HepG2 (cell line): ENCODE measurements at regions not wholly inside any gene's neighbourhood (a gene's known extent, or its start where the extent isn't known, plus 50 kb on each side); places are given as distances from the start of the nearest gene placed in this dataset.

Source experiments
- ATAC-seq: fragments of 200-7000 bp; cut with Tn5 transposase; 3 replicates; pipeline ENCODE4 v1.9.1; 2020; ENCODE audit warnings: mild to moderate bottlenecking, moderate library complexity
- BruUV-seq: library from RNA; stranded (reverse); fragments of 400-500 nt; replicated peaks from 2 replicates; lab custom pipeline; 2021; lab: Mats Ljungman, UMichigan
- CTCF ChIA-PET: fragments of 300-600 bp; formaldehyde crosslinking; extraction: SDS; loops from one replicate; lab custom pipeline; 2021; ENCODE audit warnings: low total read pairs, inconsistent platforms, low intra/inter-chr PET ratio; lab: Yijun Ruan, JAX
- POLR2A ChIA-PET: fragments of 350-600 bp; sonication (Branson Sonifier 250); formaldehyde crosslinking; loops from one replicate; lab custom pipeline; 2020; ENCODE audit warnings: antibody characterized with exemption, inconsistent platforms; lab: Yijun Ruan, JAX
- DNase-seq: peaks from one replicate; pipeline ENCODE4 v3.0.0-alpha.2; 2015; ENCODE audit warnings: low spot score
- FAIRE-seq: peaks from 3 replicates; lab custom pipeline; 2011; peaks lifted over from hg19 to GRCh38; lab: Jason Lieb, UNC
- H2AFZ ChIP-seq: one replicate; pipeline ENCODE4 v1.6.1; 2011; ENCODE audit warnings: low read length, inconsistent platforms
- H3K27ac ChIP-seq: fragments of 300-600 bp; 3 replicates; pipeline ENCODE4 v1.8.0; 2011; ENCODE audit warnings: mixed run types, mild to moderate bottlenecking, mixed read lengths, low read length, inconsistent platforms; ENCODE audit not compliant: insufficient read depth; ENCODE audit errors: extremely low read length
- H3K27me3 ChIP-seq, 2 experiments: fragments of 200-600 bp in 1 of 2; 2 replicates in 1 of 2; 3 replicates in 1 of 2; pipeline versions ENCODE4 v1.6.0 to v1.8.0; 2011; ENCODE audit warnings: low read length in 2 of 2, mild to moderate bottlenecking in 2 of 2, moderate library complexity in 2 of 2, inconsistent platforms in 1 of 2; ENCODE audit not compliant: insufficient read depth in 2 of 2, control insufficient read depth in 1 of 2
- H3K36me3 ChIP-seq, 2 experiments: fragments of 200-600 bp in 1 of 2; replicated peaks in 1 of 2; 2 replicates in 1 of 2; 3 replicates in 1 of 2; pipeline versions ENCODE4 v1.5.1 to v1.8.0; 2011; ENCODE audit warnings: low read length in 2 of 2, inconsistent platforms in 1 of 2; ENCODE audit not compliant: insufficient read depth in 2 of 2, control insufficient read depth in 1 of 2
- H3K4me1 ChIP-seq: 2 replicates; pipeline ENCODE4 v1.5.1; 2012; ENCODE audit warnings: low read length, inconsistent platforms; ENCODE audit not compliant: insufficient read depth
- H3K4me2 ChIP-seq: 2 replicates; pipeline ENCODE4 v1.6.0; 2011; ENCODE audit warnings: low read depth, low read length, inconsistent platforms
- H3K4me3 ChIP-seq, 3 experiments: fragments of 200-600 bp in 1 of 3; sonication (generic), shearing (Covaris generic) in 1 of 3; replicated peaks in 1 of 3; 2 replicates each; pipeline ENCODE4 v1.5.1; 2011 to 2016; ENCODE audit warnings: low read length in 3 of 3, inconsistent platforms in 2 of 3, low read depth in 2 of 3, mild to moderate bottlenecking in 2 of 3, control low read depth in 1 of 3, mixed read lengths in 1 of 3; ENCODE audit not compliant: insufficient read depth in 1 of 3
- H3K79me2 ChIP-seq: one replicate; pipeline ENCODE4 v1.6.1; 2011; ENCODE audit warnings: low read length, inconsistent platforms; ENCODE audit not compliant: insufficient read depth
- H3K9ac ChIP-seq: 2 replicates; pipeline ENCODE4 v1.6.0; 2011; ENCODE audit warnings: mild to moderate bottlenecking, low read depth, low read length, inconsistent platforms; ENCODE audit not compliant: insufficient read depth
- H3K9me3 ChIP-seq: 2 replicates; pipeline ENCODE4 v1.5.1; 2012; ENCODE audit warnings: mild to moderate bottlenecking, low read length
- H4K20me1 ChIP-seq: 2 replicates; pipeline ENCODE4 v1.6.0; 2011; ENCODE audit warnings: inconsistent platforms, mild to moderate bottlenecking, low read length, moderate library complexity; ENCODE audit not compliant: insufficient read depth
- ATF6 ChIP-seq: sonication (generic); formaldehyde crosslinking; conservative IDR thresholded peaks from 2 replicates; pipeline ENCODE4 v1.4.0; 2020; ENCODE audit warnings: missing genetic modification reagents
- BRD4 ChIP-seq: sonication (generic); formaldehyde crosslinking; IDR thresholded peaks from 2 replicates; pipeline ENCODE4 v1.4.0; 2020; ENCODE audit warnings: missing genetic modification reagents
- FOXJ3 ChIP-seq: sonication (generic); formaldehyde crosslinking; IDR thresholded peaks from 2 replicates; pipeline ENCODE4 v1.4.0; 2020; ENCODE audit warnings: missing genetic modification reagents, mild to moderate bottlenecking, borderline replicate concordance
- JUND ChIP-seq: sonication (generic); formaldehyde crosslinking; IDR thresholded peaks from 2 replicates; pipeline ENCODE4 v1.8.0; 2022; ENCODE audit warnings: mild to moderate bottlenecking, missing genetic modification reagents
- MAFK ChIP-seq, 2 experiments: IDR thresholded peaks in 1 of 2; conservative IDR thresholded peaks in 1 of 2; 2 replicates each; pipeline ENCODE4 v1.6.1; 2011; ENCODE audit warnings: improper control_type of control experiment in 2 of 2, low read length in 2 of 2
- NFE2L2 ChIP-seq: fragments of 150-350 bp; IDR thresholded peaks from 2 replicates; pipeline ENCODE4 v1.6.1; 2014; ENCODE audit warnings: low read length
- RARG ChIP-seq: sonication (generic); formaldehyde crosslinking; IDR thresholded peaks from 2 replicates; pipeline ENCODE4 v1.4.0; 2020; ENCODE audit warnings: low read depth, mild to moderate bottlenecking, missing genetic modification reagents
- ZMYM2 ChIP-seq: sonication (generic); formaldehyde crosslinking; IDR thresholded peaks from 2 replicates; pipeline ENCODE4 v1.8.0; 2022; ENCODE audit warnings: mild to moderate bottlenecking, missing genetic modification reagents
- ZNF292 ChIP-seq: sonication (generic); formaldehyde crosslinking; IDR thresholded peaks from 2 replicates; pipeline ENCODE4 v1.8.1; 2022; ENCODE audit warnings: mild to moderate bottlenecking, low read depth, missing genetic modification reagents, borderline replicate concordance
- ZNF331 ChIP-seq: sonication (generic); formaldehyde crosslinking; IDR thresholded peaks from 2 replicates; pipeline ENCODE4 v1.4.0; 2020; ENCODE audit warnings: missing genetic modification reagents
- ZNF570 ChIP-seq: sonication (generic); formaldehyde crosslinking; IDR thresholded peaks from 2 replicates; pipeline ENCODE4 v1.4.0; 2020; ENCODE audit warnings: mild to moderate bottlenecking, missing genetic modification reagents, borderline replicate concordance
- ZNF782 ChIP-seq: sonication (generic); formaldehyde crosslinking; IDR thresholded peaks from 2 replicates; pipeline ENCODE4 v1.4.0; 2020; ENCODE audit warnings: missing genetic modification reagents, mild to moderate bottlenecking, borderline replicate concordance
- WGBS: methylation state at CpG from one replicate; pipeline ENCODE4 v1.1.6; 2017; ENCODE audit warnings: low lambda C conversion rate; 5-methylcytosine and 5-hydroxymethylcytosine counted together
- in situ Hi-C: cut with HindIII; loops from 2 replicates; pipeline ENCODE4 v1.10.0; 2017; ENCODE audit warnings: low pct_unique_long_range_greater_than_20kb; ENCODE audit not compliant: extremely low pct_ligation_motif_present
- intact Hi-C: fragments of 100-400 bp; cut with micrococcal nuclease; formaldehyde crosslinking; loops from one replicate; pipeline ENCODE4 v1.10.0; 2022; ENCODE audit not compliant: unreplicated experiment
- TF ChIP-seq, protein P1 (sequence below): sonication (generic); formaldehyde crosslinking; IDR thresholded peaks from 2 replicates; pipeline ENCODE4 v1.4.0; 2020; ENCODE audit warnings: mild to moderate bottlenecking, low read depth, missing genetic modification reagents

- Histone ChIP-seq H3K79me2 (no peaks in the 10 kb centered on the region), H3K9ac (no peak overlapping the region), H3K36me3 (no peaks in the 10 kb centered on the region), H4K20me1 (no peaks in the 10 kb centered on the region), H3K27me3 (no peaks in the 10 kb centered on the region), H3K27ac (no peak overlapping the region), H3K4me1 (no peaks in the 10 kb centered on the region), H2AFZ (no peak overlapping the region), H3K4me3 (no peak overlapping the region), H3K9me3 (no peaks in the 10 kb centered on the region), H3K4me2 (no peak overlapping the region)
- FAIRE-seq (no peak), DNase-seq (no peak), ATAC-seq (no peak)
- POLR2A ChIA-PET, result no interaction called here
- intact Hi-C loops, result no loop called here
- TF ChIP-seq MAFK (conservative IDR thresholded peaks at IDR 0.05 in 1 of 2, IDR thresholded peaks at IDR 0.05 in 1 of 2; ENCODE audit: low read length in 2 of 2), result no peak
- TF ChIP-seq ZNF570, result no peak
- TF ChIP-seq ZNF292, result no peak
- no peak for TF ChIP-seq RARG (CRISPR knock-in tag)
- TF ChIP-seq ATF6 (CRISPR knock-in tag), result no peak
- no TSS peak for BruUV-seq
- WGBS, result 0% methylated on average over 3 of the region's 3 CpGs
- in situ Hi-C loops, result no loop called here
- CTCF ChIA-PET, result no interaction called here
These were observed 167.5 kb downstream of the SLC6A15 start for GRCh38 chr12:84745127-84745526.

GRCh38 chr12:84741692-84742091, 170.9 kb downstream of the SLC6A15 start:
- no peaks in the 10 kb centered on the region for H3K79me2 ChIP-seq
- ChIA-PET CTCF (no interaction called here), POLR2A (no interaction called here)
- BruUV-seq, result no TSS peak
- H3K4me1 ChIP-seq, result no peaks in the 10 kb centered on the region
- in situ Hi-C loops, result no loop called here
- intact Hi-C loops, result no loop called here
- DNase-seq, result no peak
- no peaks in the 10 kb centered on the region for H3K9me3 ChIP-seq
- WGBS, result 30% methylated on average over 3 of the region's 3 CpGs
- no peak overlapping the region for H3K4me3 ChIP-seq
- H2AFZ ChIP-seq, result no peak overlapping the region
- no peak overlapping the region for H3K9ac ChIP-seq
- H3K27me3 ChIP-seq, result no peaks in the 10 kb centered on the region
- H4K20me1 ChIP-seq, result no peaks in the 10 kb centered on the region
- H3K4me2 ChIP-seq, result no peak overlapping the region
- H3K27ac ChIP-seq, result no peak overlapping the region
- no peak for ATAC-seq
- no peaks in the 10 kb centered on the region for H3K36me3 ChIP-seq
- FAIRE-seq, result no peak
- no peak for TF ChIP-seq BRD4
- no peak for TF ChIP-seq JUND (CRISPR knock-in tag)
- TF ChIP-seq, protein P1, sequence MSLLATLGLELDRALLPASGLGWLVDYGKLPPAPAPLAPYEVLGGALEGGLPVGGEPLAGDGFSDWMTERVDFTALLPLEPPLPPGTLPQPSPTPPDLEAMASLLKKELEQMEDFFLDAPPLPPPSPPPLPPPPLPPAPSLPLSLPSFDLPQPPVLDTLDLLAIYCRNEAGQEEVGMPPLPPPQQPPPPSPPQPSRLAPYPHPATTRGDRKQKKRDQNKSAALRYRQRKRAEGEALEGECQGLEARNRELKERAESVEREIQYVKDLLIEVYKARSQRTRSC (CRISPR knock-in tag), result no peak
- TF ChIP-seq NFE2L2, result no peak
- no peak for TF ChIP-seq ZNF331 (CRISPR knock-in tag)
- TF ChIP-seq ZMYM2 (CRISPR knock-in tag), result no peak
- TF ChIP-seq FOXJ3 (CRISPR knock-in tag), result no peak
- no peak for TF ChIP-seq ZNF782
